Testis (tissue), 2 donors: ENCODE measurements at regions not wholly inside any gene's neighbourhood (a gene's known extent, or its start where the extent isn't known, plus 50 kb on each side); places are given as distances from the start of the nearest gene placed in this dataset.

ENCODE experiments used
- DNase-seq: peaks from one replicate; pipeline ENCODE4 v3.0.0-alpha.2; 2019
- H3K27ac ChIP-seq, 2 donors: fragments of 200-600 bp; sonication (generic); one replicate each; pipeline ENCODE4 v1.5.1; 2019
- H3K27me3 ChIP-seq: fragments of 200-600 bp; sonication (generic); one replicate; pipeline ENCODE4 v1.5.1; 2019
- H3K36me3 ChIP-seq: fragments of 200-600 bp; sonication (generic); one replicate; pipeline ENCODE4 v1.5.1; 2017; ENCODE audit warnings: low read depth; ENCODE audit errors: missing control alignments
- H3K4me1 ChIP-seq: fragments of 200-600 bp; sonication (generic); one replicate; pipeline ENCODE4 v1.5.1; 2019
- H3K4me3 ChIP-seq, 2 donors: fragments of 200-600 bp; sonication (generic); one replicate each; pipeline ENCODE4 v1.5.1; 2017 to 2019
- H3K9me3 ChIP-seq: fragments of 200-600 bp; sonication (generic); one replicate; pipeline ENCODE4 v1.5.1; 2017
- CTCF ChIP-seq, 3 experiments: fragments of 450-650 bp in 2 of 3; fragments of 200-600 bp in 1 of 3; sonication (generic) in 1 of 3; IDR thresholded peaks; one replicate each; pipeline ENCODE4 v1.5.1; 2016 to 2019; ENCODE audit warnings: antibody characterized with exemption in 3 of 3, mild to moderate bottlenecking in 2 of 3, moderate library complexity in 1 of 3
- POLR2A ChIP-seq: fragments of 450-650 bp; IDR thresholded peaks from one replicate; pipeline ENCODE4 v1.6.1; 2017; ENCODE audit warnings: antibody characterized with exemption, mild to moderate bottlenecking, moderate library complexity
- WGBS, 2 donors: methylation state at CpG; one replicate each; pipeline ENCODE4 v1.1.5; 2018; 5-methylcytosine and 5-hydroxymethylcytosine counted together
- intact Hi-C: fragments of 100-400 bp; cut with DNase I; formaldehyde crosslinking; loops from one replicate; pipeline ENCODE4 v1.15.1; 2023; ENCODE audit warnings: low total_unique reads

- H3K36me3 ChIP-seq: no peaks in the 10 kb centered on the region
- DNase-seq: no peak
- TF ChIP-seq POLR2A: no peak
- no peak for TF ChIP-seq CTCF (IDR thresholded peaks at IDR 0.05)
- H3K4me1 ChIP-seq: no peaks in the 10 kb centered on the region
- H3K27me3 ChIP-seq: no peaks in the 10 kb centered on the region
- H3K9me3 ChIP-seq: no peaks in the 10 kb centered on the region
- intact Hi-C loops: no loop called here
- no peak overlapping the region for H3K4me3 ChIP-seq
- H3K27ac ChIP-seq: no peak overlapping the region
Measured at GRCh38 chr6:164753517-164753916, 555.9 kb downstream of the C6orf118 start.

- intact Hi-C loops: no loop called here
- WGBS, 2 donors: 53 to 60% methylated on average over 5 of the region's 5 CpGs
- Histone ChIP-seq H3K4me1 (no peaks in the 10 kb centered on the region), H3K27me3 (no peaks in the 10 kb centered on the region), H3K4me3 (no peak overlapping the region), H3K9me3 (no peaks in the 10 kb centered on the region), H3K36me3 (no peaks in the 10 kb centered on the region), H3K27ac (no peak overlapping the region)
- no peak for DNase-seq
- TF ChIP-seq POLR2A: no peak
- no peak for TF ChIP-seq CTCF (IDR thresholded peaks at IDR 0.05)
Measured at GRCh38 chr6:164751395-164751794, 558.0 kb downstream of the C6orf118 start.

- Histone ChIP-seq H3K4me1 (no peaks in the 10 kb centered on the region), H3K27ac (no peak overlapping the region), H3K27me3 (no peaks in the 10 kb centered on the region), H3K36me3 (no peaks in the 10 kb centered on the region), H3K4me3 (no peak overlapping the region), H3K9me3 (no peaks in the 10 kb centered on the region)
- intact Hi-C loops: no loop called here
- no peak for DNase-seq
- WGBS, 2 donors: 88 to 92% methylated on average over 3 of the region's 3 CpGs
- TF ChIP-seq POLR2A: no peak
- no peak for TF ChIP-seq CTCF (IDR thresholded peaks at IDR 0.05)
Measured at GRCh38 chr6:164750128-164750527, 559.3 kb downstream of the C6orf118 start.

- Histone ChIP-seq H3K4me1 (no peaks in the 10 kb centered on the region), H3K9me3 (no peaks in the 10 kb centered on the region), H3K27me3 (no peaks in the 10 kb centered on the region), H3K27ac (no peak overlapping the region), H3K36me3 (no peaks in the 10 kb centered on the region), H3K4me3 (no peak overlapping the region)
- no peak for DNase-seq
- intact Hi-C loops: no loop called here
- 53 to 70% methylated on average over 9 of the region's 9 CpGs for WGBS, 2 donors
- TF ChIP-seq POLR2A (no peak), CTCF (IDR thresholded peaks at IDR 0.05) (no peak)
Measured at GRCh38 chr6:164749221-164750064, 560.0 kb downstream of the C6orf118 start.

GRCh38 chr6:164744301-164744700 lies 565.1 kb downstream of the C6orf118 start:
- intact Hi-C loops: no loop called here
- no peaks in the 10 kb centered on the region for H3K4me1 ChIP-seq
- H3K36me3 ChIP-seq: no peaks in the 10 kb centered on the region
- TF ChIP-seq CTCF (IDR thresholded peaks at IDR 0.05) (no peak), POLR2A (no peak)
- no peaks in the 10 kb centered on the region for H3K9me3 ChIP-seq
- H3K27me3 ChIP-seq: no peaks in the 10 kb centered on the region
- WGBS, 2 donors: 82 to 90% methylated on average over 4 of the region's 4 CpGs
- H3K4me3 ChIP-seq: no peak overlapping the region
- no peak for DNase-seq
- no peak overlapping the region for H3K27ac ChIP-seq
